H1 (cell line): ENCODE measurements at regions not wholly inside any gene's neighbourhood (a gene's known extent, or its start where the extent isn't known, plus 50 kb on each side); places are given as distances from the start of the nearest gene placed in this dataset.

Source experiments
- CTCF ChIA-PET: fragments of 300-600 bp; sonication (Branson Sonifier 250); formaldehyde crosslinking; loops from one replicate; lab custom pipeline; 2021; ENCODE audit not compliant: partially characterized antibody; lab: Charles Lee
- POLR2A ChIA-PET: fragments of 300-600 bp; sonication (Branson Sonifier 250); formaldehyde crosslinking; loops from one replicate; lab custom pipeline; 2021; ENCODE audit warnings: inconsistent platforms; ENCODE audit not compliant: partially characterized antibody; lab: Charles Lee
- DNase-seq, 2 experiments: peaks; one replicate each; pipeline versions ENCODE4 v3.0.0 to v3.0.0-alpha.2; 2010 to 2022; ENCODE audit warnings: low spot score in 2 of 2, low read depth in 1 of 2, mixed read lengths in 1 of 2
- FAIRE-seq: peaks from 2 replicates; lab custom pipeline; 2011; peaks lifted over from hg19 to GRCh38; lab: Jason Lieb, UNC
- H2AFZ ChIP-seq: 2 replicates; pipeline ENCODE4 v1.8.1; 2012; ENCODE audit warnings: low read length, inconsistent platforms
- H2AK5ac ChIP-seq: 2 replicates; pipeline ENCODE4 v1.6.1; 2013; ENCODE audit warnings: low read depth, low read length
- H2BK120ac ChIP-seq: replicated peaks from 2 replicates; pipeline ENCODE3; 2013; ENCODE audit warnings: low read depth, low read length, inconsistent platforms
- H2BK12ac ChIP-seq: 2 replicates; pipeline ENCODE4 v1.6.1; 2013; ENCODE audit warnings: low read depth, low read length
- H2BK15ac ChIP-seq: 2 replicates; pipeline ENCODE4 v1.6.1; 2013; ENCODE audit warnings: low read length
- H2BK20ac ChIP-seq: 2 replicates; pipeline ENCODE4 v1.6.1; 2013; ENCODE audit warnings: low read length
- H2BK5ac ChIP-seq: 2 replicates; pipeline ENCODE4 v1.6.1; 2013; ENCODE audit warnings: low read depth, low read length
- H3K14ac ChIP-seq: 2 replicates; pipeline ENCODE4 v1.6.1; 2013; ENCODE audit warnings: inconsistent platforms; ENCODE audit not compliant: insufficient read length
- H3K18ac ChIP-seq: 2 replicates; pipeline ENCODE4 v1.6.1; 2013; ENCODE audit warnings: low read length; ENCODE audit errors: extremely low read depth
- H3K23ac ChIP-seq: 2 replicates; pipeline ENCODE4 v1.6.1; 2013; ENCODE audit warnings: inconsistent platforms; ENCODE audit not compliant: insufficient read length
- H3K23me2 ChIP-seq: 2 replicates; pipeline ENCODE4 v1.6.1; 2013; ENCODE audit warnings: low read depth, low read length
- H3K27ac ChIP-seq: 2 replicates; pipeline ENCODE4 v1.6.1; 2011; ENCODE audit warnings: low read depth, low read length, inconsistent platforms
- H3K27me3 ChIP-seq, 4 experiments: replicated peaks in 1 of 4; 1 replicate in 1 of 4; 2 replicates in 3 of 4; pipeline versions ENCODE4 v1.6.1 to v1.8.1; 2011 to 2013; ENCODE audit warnings: low read length in 3 of 4, mild to moderate bottlenecking in 3 of 4, inconsistent platforms in 2 of 4, mixed read lengths in 2 of 4, moderate library complexity in 1 of 4; ENCODE audit not compliant: control insufficient read depth in 3 of 4, insufficient read depth in 3 of 4; ENCODE audit errors: extremely low read depth in 1 of 4
- H3K36me3 ChIP-seq, 4 experiments: 2 replicates each; pipeline versions ENCODE4 v1.6.1 to v1.8.1; 2011 to 2013; ENCODE audit warnings: mild to moderate bottlenecking in 4 of 4, low read length in 3 of 4, moderate library complexity in 2 of 4, control low read depth in 1 of 4, inconsistent platforms in 1 of 4; ENCODE audit not compliant: insufficient read depth in 4 of 4, control insufficient read depth in 2 of 4
- H3K4ac ChIP-seq: replicated peaks from 2 replicates; pipeline ENCODE3; 2013; ENCODE audit warnings: low read length, low read depth, mixed read lengths, inconsistent platforms; ENCODE audit not compliant: insufficient read length
- H3K4me1 ChIP-seq, 4 experiments: replicated peaks in 1 of 4; 1 replicate in 1 of 4; 2 replicates in 3 of 4; pipeline versions ENCODE4 v1.6.1 to v1.8.1; 2011 to 2013; ENCODE audit warnings: low read length in 3 of 4, inconsistent platforms in 2 of 4, mixed read lengths in 1 of 4; ENCODE audit not compliant: insufficient read depth in 4 of 4, control insufficient read depth in 3 of 4
- H3K4me2 ChIP-seq, 2 experiments: 2 replicates each; pipeline versions ENCODE4 v1.6.1 to v1.8.1; 2011 to 2013; ENCODE audit warnings: low read depth in 2 of 2, low read length in 2 of 2, control low read depth in 1 of 2, inconsistent platforms in 1 of 2, mild to moderate bottlenecking in 1 of 2; ENCODE audit not compliant: insufficient read depth in 1 of 2
- H3K4me3 ChIP-seq, 4 experiments: fragments of 200-600, 300-600 bp in 1 of 4; sonication (generic), shearing (Covaris generic), sonication (Bioruptor Twin) in 1 of 4; 2 replicates each; pipeline versions ENCODE4 v1.5.1 to v1.8.1; 2011 to 2016; ENCODE audit warnings: low read length in 4 of 4, low read depth in 3 of 4, control low read depth in 2 of 4, inconsistent platforms in 2 of 4, mild to moderate bottlenecking in 2 of 4, mixed read lengths in 1 of 4, moderate library complexity in 1 of 4; ENCODE audit not compliant: insufficient read depth in 2 of 4; ENCODE audit errors: extremely low read depth in 1 of 4
- H3K56ac ChIP-seq: replicated peaks from 2 replicates; pipeline ENCODE3; 2013; ENCODE audit warnings: low read depth, mild to moderate bottlenecking, mixed read lengths, low read length, inconsistent platforms; ENCODE audit not compliant: insufficient read length
- H3K79me1 ChIP-seq: 2 replicates; pipeline ENCODE4 v1.6.1; 2013; ENCODE audit warnings: low read depth, low read length, control low read depth
- H3K79me2 ChIP-seq, 2 experiments: 2 replicates each; pipeline versions ENCODE4 v1.6.1 to v1.8.1; 2012 to 2013; ENCODE audit warnings: low read length in 2 of 2, mild to moderate bottlenecking in 2 of 2, inconsistent platforms in 1 of 2; ENCODE audit not compliant: insufficient read depth in 2 of 2, control insufficient read depth in 1 of 2
- H3K9ac ChIP-seq, 4 experiments: replicated peaks in 1 of 4; 1 replicate in 1 of 4; 2 replicates in 3 of 4; pipeline versions ENCODE4 v1.6.1 to v1.8.1; 2011 to 2013; ENCODE audit warnings: low read depth in 3 of 4, low read length in 3 of 4, control low read depth in 2 of 4, mild to moderate bottlenecking in 2 of 4, moderate library complexity in 2 of 4, inconsistent platforms in 1 of 4; ENCODE audit errors: extremely low read depth in 1 of 4
- H3K9me3 ChIP-seq, 2 experiments: 2 replicates each; pipeline versions ENCODE4 v1.6.1 to v1.8.1; 2012 to 2013; ENCODE audit warnings: mild to moderate bottlenecking in 2 of 2, moderate library complexity in 2 of 2, control low read depth in 1 of 2, inconsistent platforms in 1 of 2, low read depth in 1 of 2, low read length in 1 of 2, mixed read lengths in 1 of 2; ENCODE audit not compliant: insufficient read depth in 2 of 2
- H4K20me1 ChIP-seq, 2 experiments: replicated peaks in 1 of 2; 2 replicates each; pipeline versions ENCODE3 to v1.8.1; 2011 to 2013; ENCODE audit warnings: inconsistent platforms in 2 of 2, low read length in 2 of 2, mild to moderate bottlenecking in 1 of 2; ENCODE audit not compliant: insufficient read depth in 2 of 2, control insufficient read depth in 1 of 2
- H4K5ac ChIP-seq: 2 replicates; pipeline ENCODE4 v1.6.1; 2013; ENCODE audit warnings: low read length, low read depth, mixed read lengths, inconsistent platforms; ENCODE audit not compliant: insufficient read length
- H4K8ac ChIP-seq: 2 replicates; pipeline ENCODE4 v1.8.0; 2013; ENCODE audit warnings: mild to moderate bottlenecking, moderate library complexity, low read length, inconsistent platforms; ENCODE audit not compliant: insufficient read depth; ENCODE audit errors: extremely low read depth
- H4K91ac ChIP-seq: replicated peaks from 2 replicates; pipeline ENCODE3; 2013; ENCODE audit warnings: low read length, mixed read lengths, inconsistent platforms; ENCODE audit not compliant: insufficient read length
- ATF3 ChIP-seq: IDR thresholded peaks from 2 replicates; pipeline ENCODE4 v1.6.1; 2011; ENCODE audit warnings: low read depth, mild to moderate bottlenecking, low read length; ENCODE audit not compliant: insufficient read depth
- CHD1 ChIP-seq: IDR thresholded peaks from 2 replicates; pipeline ENCODE4 v1.6.1; 2012; ENCODE audit warnings: low read depth, low read length, improper control_type of control experiment
- E2F6 ChIP-seq: IDR thresholded peaks from 2 replicates; pipeline ENCODE4 v1.6.1; 2012; ENCODE audit warnings: inconsistent platforms
- WGBS, 2 experiments: shearing (Covaris generic) in 1 of 2; methylation state at CpG; one replicate each; pipeline versions ENCODE4 v1.1.6 to v1.1.7; 2013 to 2015; ENCODE audit warnings: low lambda C conversion rate in 2 of 2, mixed read lengths in 2 of 2, inconsistent platforms in 1 of 2, low coverage in 1 of 2, missing lambda C conversion rate in 1 of 2; ENCODE audit not compliant: insufficient replicate concordance in 2 of 2, insufficient coverage in 1 of 2, insufficient read length in 1 of 2; ENCODE audit errors: extremely low coverage in 1 of 2, missing lambda C conversion rate in 1 of 2; 5-methylcytosine and 5-hydroxymethylcytosine counted together

GRCh38 chrX:16240231-16240905, 73.1 kb downstream of the MAGEB17 start:
- Histone ChIP-seq H2BK15ac (no peak overlapping the region), H3K9ac (no peak overlapping the region), H3K4ac (no peak overlapping the region), H3K36me3 (no peaks in the 10 kb centered on the region), H2BK12ac (no peak overlapping the region), H3K79me1 (no peaks in the 10 kb centered on the region), H4K5ac (no peak overlapping the region), H3K14ac (no peak overlapping the region), H2BK120ac (no peak overlapping the region), H2BK20ac (no peak overlapping the region), H2BK5ac (no peak overlapping the region), H3K23ac (no peak overlapping the region), H4K20me1 (no peaks in the 10 kb centered on the region), H3K23me2 (no peaks in the 10 kb centered on the region), H3K9me3 (peaks cover 0 to 9% of the 10 kb centered on the region in 2 experiments; a peak in 1 of 4 replicates), H4K8ac (no peak overlapping the region), H2AK5ac (no peak overlapping the region), H3K18ac (no peak overlapping the region), H3K27me3 (no peaks in the 10 kb centered on the region), H3K56ac (no peak overlapping the region), H4K91ac (no peak overlapping the region), H3K27ac (no peak overlapping the region), H2AFZ (no peak overlapping the region), H3K79me2 (no peaks in the 10 kb centered on the region), H3K4me1 (no peaks in the 10 kb centered on the region), H3K4me3 (no peak overlapping the region), H3K4me2 (no peak overlapping the region)
- TF ChIP-seq ATF3 = no peak
- TF ChIP-seq CHD1 = no peak
- TF ChIP-seq E2F6 = no peak
- POLR2A ChIA-PET = no interaction called here
- WGBS, 2 experiments = 77% methylated on average over 2 of the region's 2 CpGs; no CpG with 5 or more reads in 1 of the 2 experiments
- DNase-seq (no peak), FAIRE-seq (no peak)
- CTCF ChIA-PET = no interaction called here
